ENCODE measurements at regions not wholly inside any gene's neighbourhood (a gene's known extent, or its start where the extent isn't known, plus 50 kb on each side); places are given as distances from the start of the nearest gene placed in this dataset.

GRCh38 chr2:18398833-18399232 is 161.6 kb downstream of the RDH14 start:
- intact Hi-C loops (cut with DNase I) = no loop called here
- TF ChIP-seq CTCF (IDR thresholded peaks at IDR 0.05) = no peak
- Histone ChIP-seq H3K4me3 (no peak overlapping the region), H3K36me3 (no peaks in the 10 kb centered on the region), H3K27me3 (no peaks in the 10 kb centered on the region), H3K27ac (no peak overlapping the region), H3K9me3 (no peaks in the 10 kb centered on the region), H3K4me1 (no peaks in the 10 kb centered on the region)
- DNase-seq (no peak), ATAC-seq (no peak)

DNA sequence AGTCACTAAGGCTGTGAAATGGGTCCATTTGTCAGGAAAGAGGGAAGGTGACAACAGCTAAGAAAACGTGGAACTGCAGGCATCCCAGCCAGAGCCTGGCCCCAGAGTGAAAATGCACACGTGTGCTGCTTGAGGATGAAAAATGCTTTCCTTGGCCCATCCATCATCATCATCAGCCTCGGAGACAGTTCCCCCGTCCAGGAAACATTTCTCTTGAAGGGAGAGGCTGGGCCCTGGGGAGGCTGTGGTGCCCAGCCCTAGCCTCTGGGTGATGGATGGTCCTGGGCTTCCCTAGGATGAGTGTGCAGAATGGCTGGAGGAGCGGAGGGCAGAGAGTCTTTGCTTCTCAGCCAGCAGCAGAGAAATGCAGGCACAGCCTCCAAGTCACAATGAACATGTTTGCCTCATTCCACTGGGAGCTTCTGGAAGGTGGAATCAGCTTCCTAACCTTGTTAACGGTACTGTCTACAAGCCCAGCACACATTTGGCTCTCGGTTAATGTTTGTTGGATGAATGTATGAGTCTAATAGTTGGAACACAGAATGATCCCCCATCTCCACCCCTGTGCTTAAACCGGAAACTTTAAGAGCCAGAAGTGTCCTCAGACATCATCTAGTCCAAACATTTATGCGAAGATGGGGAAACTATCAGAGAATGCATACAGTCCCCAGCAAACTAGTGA is 164.0 kb downstream of the RDH14 start:
- Histone ChIP-seq H3K27me3 (no peaks in the 10 kb centered on the region), H3K27ac (no peak overlapping the region), H3K4me3 (no peak overlapping the region), H3K36me3 (no peaks in the 10 kb centered on the region), H3K4me1 (no peaks in the 10 kb centered on the region), H3K9me3 (no peaks in the 10 kb centered on the region)
- DNase-seq (no peak), ATAC-seq (peak; percentile 17)
- TF ChIP-seq CTCF (IDR thresholded peaks at IDR 0.05) = no peak
- intact Hi-C loops (cut with DNase I) = no loop called here

DNA sequence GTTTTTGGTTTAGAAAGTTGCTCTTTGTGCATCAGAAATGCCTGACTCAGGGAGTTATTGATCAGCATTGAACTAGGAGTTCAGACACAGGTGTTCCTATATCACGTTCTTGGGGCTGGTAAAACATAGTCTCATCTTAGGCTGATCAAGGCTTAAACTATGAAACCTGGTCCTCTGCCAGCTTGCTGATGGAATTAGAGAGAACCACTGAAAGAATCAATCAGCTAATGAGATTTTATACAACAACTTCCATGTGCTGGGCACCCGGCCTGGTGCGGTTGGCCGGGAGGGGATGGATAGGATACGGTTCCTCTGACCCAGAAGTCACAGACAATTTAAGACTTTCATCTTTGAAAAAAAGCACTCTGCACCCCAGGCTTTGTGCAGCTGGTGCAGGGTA is 164.9 kb downstream of the RDH14 start:
- ATAC-seq (no peak), DNase-seq (no peak)
- Histone ChIP-seq H3K36me3 (no peaks in the 10 kb centered on the region), H3K27ac (no peak overlapping the region), H3K27me3 (no peaks in the 10 kb centered on the region), H3K4me3 (no peak overlapping the region), H3K4me1 (no peaks in the 10 kb centered on the region), H3K9me3 (no peaks in the 10 kb centered on the region)
- no peak for TF ChIP-seq CTCF (IDR thresholded peaks at IDR 0.05)
- intact Hi-C loops (cut with DNase I) = no loop called here

- peak; percentile 97 for TF ChIP-seq CTCF (IDR thresholded peaks at IDR 0.05)
Measured at GRCh38 chr2:18387441-18388206, 172.8 kb downstream of the RDH14 start.

GRCh38 chr2:18384242-18384641 is 176.2 kb downstream of the RDH14 start:
- intact Hi-C loops (cut with DNase I) = no loop called here
- no peak for ATAC-seq

More at GRCh38 chr2:18387441-18388206, 172.8 kb downstream of the RDH14 start:
- intact Hi-C loops (cut with DNase I) = no loop called here
- Histone ChIP-seq H3K36me3 (no peaks in the 10 kb centered on the region), H3K4me1 (no peaks in the 10 kb centered on the region), H3K27me3 (no peaks in the 10 kb centered on the region), H3K27ac (no peak overlapping the region), H3K9me3 (no peaks in the 10 kb centered on the region), H3K4me3 (no peak overlapping the region)
- ATAC-seq (peak; percentile 95), DNase-seq (peak; percentile 67)

More at GRCh38 chr2:18384242-18384641, 176.2 kb downstream of the RDH14 start:
- no peaks in the 10 kb centered on the region for H3K36me3 ChIP-seq
- H3K27ac ChIP-seq = no peak overlapping the region
- no peaks in the 10 kb centered on the region for H3K9me3 ChIP-seq
- H3K4me1 ChIP-seq = no peaks in the 10 kb centered on the region
- no peak overlapping the region for H3K4me3 ChIP-seq
- no peak for TF ChIP-seq CTCF (IDR thresholded peaks at IDR 0.05)
- DNase-seq = no peak
- no peaks in the 10 kb centered on the region for H3K27me3 ChIP-seq
